ENCODE measurements at regions not wholly inside any gene's neighbourhood (a gene's known extent, or its start where the extent isn't known, plus 50 kb on each side); places are given as distances from the start of the nearest gene placed in this dataset.

DNA sequence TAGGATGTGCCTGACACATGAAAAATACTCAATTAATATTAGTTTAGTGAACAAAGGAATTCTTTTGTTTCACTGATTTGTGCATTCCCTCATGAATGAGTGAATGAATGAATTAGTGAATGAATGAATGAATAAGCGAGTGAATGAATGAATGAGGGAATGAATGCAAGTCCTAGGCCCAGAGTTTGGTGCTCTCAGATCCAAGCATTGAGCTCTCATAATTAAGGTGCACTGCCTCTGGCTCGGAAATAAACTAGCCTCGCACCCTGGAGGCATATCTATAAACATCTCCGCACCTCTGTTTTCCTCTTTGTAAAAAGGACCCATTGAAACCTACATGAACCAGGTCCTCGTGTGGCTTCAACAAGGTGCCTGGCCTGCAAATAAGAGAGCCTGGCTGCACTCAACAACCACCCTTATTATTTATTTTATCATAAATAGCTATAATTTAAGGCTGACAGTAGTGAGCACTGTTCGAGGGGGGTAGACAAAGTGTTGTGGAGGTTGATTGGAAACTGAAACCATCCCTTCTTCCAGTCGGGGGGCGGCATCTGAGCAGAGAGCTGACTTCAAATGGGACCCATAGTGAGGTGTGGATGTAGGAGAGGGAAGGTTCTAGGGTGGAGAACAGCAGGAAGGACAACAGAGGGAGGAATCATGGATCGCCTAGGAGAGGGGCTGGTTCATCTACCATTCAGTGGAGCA, 316.8 kb downstream of the BCL11B start:
- DNase-seq (ENCODE audit: low read depth in 1 of 2, low spot score in 1 of 2), result no peak
- Histone ChIP-seq H3K27me3 (ENCODE audit: insufficient read depth, poor library complexity, severe bottlenecking) (no peaks in the 10 kb centered on the region), H3K27ac (replicated peaks) (no peak overlapping the region), H3K4me3 (replicated peaks; ENCODE audit: insufficient read depth, low read length) (no peak overlapping the region)
- TF ChIP-seq, protein P1, sequence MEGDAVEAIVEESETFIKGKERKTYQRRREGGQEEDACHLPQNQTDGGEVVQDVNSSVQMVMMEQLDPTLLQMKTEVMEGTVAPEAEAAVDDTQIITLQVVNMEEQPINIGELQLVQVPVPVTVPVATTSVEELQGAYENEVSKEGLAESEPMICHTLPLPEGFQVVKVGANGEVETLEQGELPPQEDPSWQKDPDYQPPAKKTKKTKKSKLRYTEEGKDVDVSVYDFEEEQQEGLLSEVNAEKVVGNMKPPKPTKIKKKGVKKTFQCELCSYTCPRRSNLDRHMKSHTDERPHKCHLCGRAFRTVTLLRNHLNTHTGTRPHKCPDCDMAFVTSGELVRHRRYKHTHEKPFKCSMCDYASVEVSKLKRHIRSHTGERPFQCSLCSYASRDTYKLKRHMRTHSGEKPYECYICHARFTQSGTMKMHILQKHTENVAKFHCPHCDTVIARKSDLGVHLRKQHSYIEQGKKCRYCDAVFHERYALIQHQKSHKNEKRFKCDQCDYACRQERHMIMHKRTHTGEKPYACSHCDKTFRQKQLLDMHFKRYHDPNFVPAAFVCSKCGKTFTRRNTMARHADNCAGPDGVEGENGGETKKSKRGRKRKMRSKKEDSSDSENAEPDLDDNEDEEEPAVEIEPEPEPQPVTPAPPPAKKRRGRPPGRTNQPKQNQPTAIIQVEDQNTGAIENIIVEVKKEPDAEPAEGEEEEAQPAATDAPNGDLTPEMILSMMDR (IDR thresholded peaks at IDR 0.05; ENCODE audit: insufficient read depth, low read length), result no peak
- TF ChIP-seq GABPA (IDR thresholded peaks at IDR 0.05; ENCODE audit: low read depth) (no peak), POLR2AphosphoS5 (IDR thresholded peaks at IDR 0.05; ENCODE audit: low read depth) (no peak), SPI1 (IDR thresholded peaks at IDR 0.05; ENCODE audit: borderline replicate concordance, low read depth) (no peak), REST (IDR thresholded peaks at IDR 0.05; ENCODE audit: insufficient replicate concordance, low read depth) (no peak)

- Histone ChIP-seq H3K27me3 (ENCODE audit: insufficient read depth, poor library complexity, severe bottlenecking) (no peaks in the 10 kb centered on the region), H3K4me3 (replicated peaks; ENCODE audit: insufficient read depth, low read length) (no peak overlapping the region), H3K27ac (replicated peaks) (no peak overlapping the region)
- TF ChIP-seq SPI1 (IDR thresholded peaks at IDR 0.05; ENCODE audit: borderline replicate concordance, low read depth), result no peak
- TF ChIP-seq REST (IDR thresholded peaks at IDR 0.05; ENCODE audit: insufficient replicate concordance, low read depth), result no peak
- TF ChIP-seq POLR2AphosphoS5 (IDR thresholded peaks at IDR 0.05; ENCODE audit: low read depth), result no peak
- TF ChIP-seq, protein P1 (IDR thresholded peaks at IDR 0.05; ENCODE audit: insufficient read depth, low read length), result no peak
- TF ChIP-seq GABPA (IDR thresholded peaks at IDR 0.05; ENCODE audit: low read depth), result no peak
- DNase-seq (ENCODE audit: low read depth in 1 of 2, low spot score in 1 of 2), result no peak
Measured at GRCh38 chr14:98955741-98956070, 316.3 kb downstream of the BCL11B start.

- DNase-seq (ENCODE audit: low read depth in 1 of 2, low spot score in 1 of 2), result no peak
- TF ChIP-seq POLR2AphosphoS5 (IDR thresholded peaks at IDR 0.05; ENCODE audit: low read depth), result no peak
- TF ChIP-seq REST (IDR thresholded peaks at IDR 0.05; ENCODE audit: insufficient replicate concordance, low read depth), result no peak
- no peak for TF ChIP-seq SPI1 (IDR thresholded peaks at IDR 0.05; ENCODE audit: borderline replicate concordance, low read depth)
- TF ChIP-seq GABPA (IDR thresholded peaks at IDR 0.05; ENCODE audit: low read depth), result no peak
- TF ChIP-seq, protein P1 (IDR thresholded peaks at IDR 0.05; ENCODE audit: insufficient read depth, low read length), result no peak
- H3K4me3 ChIP-seq (replicated peaks; ENCODE audit: insufficient read depth, low read length), result no peak overlapping the region
- H3K27ac ChIP-seq (replicated peaks), result no peak overlapping the region
- no peaks in the 10 kb centered on the region for H3K27me3 ChIP-seq (ENCODE audit: insufficient read depth, poor library complexity, severe bottlenecking)
Measured at GRCh38 chr14:98956181-98956580, 315.8 kb downstream of the BCL11B start.
